Kidney (tissue), 13 donors: ENCODE measurements at regions not wholly inside any gene's neighbourhood (a gene's known extent, or its start where the extent isn't known, plus 50 kb on each side); places are given as distances from the start of the nearest gene placed in this dataset.

Source experiments
- DNase-seq, 5 donors: peaks; one replicate each; pipeline ENCODE4 v3.0.0-alpha.2; 2013 to 2020
- FAIRE-seq: peaks from 2 replicates; lab custom pipeline; 2012; peaks lifted over from hg19 to GRCh38; lab: Jason Lieb, UNC
- H3K27ac ChIP-seq, 2 donors: one replicate each; pipeline ENCODE4 v1.7.0; 2013; ENCODE audit warnings: low read depth in 2 of 2, low read length in 2 of 2, inconsistent platforms in 1 of 2
- H3K27me3 ChIP-seq: one replicate; pipeline ENCODE4 v1.7.1; 2013; ENCODE audit warnings: low read length, inconsistent platforms; ENCODE audit not compliant: control insufficient read depth, insufficient read depth
- H3K36me3 ChIP-seq, 3 donors: one replicate each; pipeline versions ENCODE4 v1.7.0 to v1.7.1; 2013; ENCODE audit warnings: low read length in 3 of 3, control low read depth in 1 of 3, inconsistent platforms in 1 of 3; ENCODE audit not compliant: insufficient read depth in 3 of 3, control insufficient read depth in 2 of 3
- H3K4me1 ChIP-seq, 3 donors: one replicate each; pipeline versions ENCODE4 v1.7.0 to v1.7.1; 2013; ENCODE audit warnings: low read length in 3 of 3, inconsistent platforms in 1 of 3, low read depth in 1 of 3; ENCODE audit not compliant: control insufficient read depth in 2 of 3, insufficient read depth in 2 of 3
- H3K4me3 ChIP-seq, 3 donors: one replicate each; pipeline versions ENCODE4 v1.7.0 to v1.8.1; 2013; ENCODE audit warnings: low read length in 3 of 3, control low read depth in 1 of 3, inconsistent platforms in 1 of 3
- H3K9ac ChIP-seq, 3 donors: one replicate each; pipeline versions ENCODE4 v1.7.0 to v1.7.1; 2013; ENCODE audit warnings: low read length in 3 of 3, control low read depth in 1 of 3, inconsistent platforms in 1 of 3
- H3K9me3 ChIP-seq, 3 donors: one replicate each; pipeline versions ENCODE4 v1.7.0 to v1.7.1; 2013; ENCODE audit warnings: low read length in 3 of 3, control low read depth in 1 of 3, inconsistent platforms in 1 of 3; ENCODE audit not compliant: control insufficient read depth in 2 of 3, insufficient read depth in 1 of 3
- CTCF ChIP-seq: IDR thresholded peaks from 3 replicates; pipeline ENCODE4 v1.5.1; 2012; ENCODE audit warnings: mild to moderate bottlenecking, moderate library complexity, borderline replicate concordance; ENCODE audit not compliant: insufficient read depth; ENCODE audit errors: extremely low read depth
- intact Hi-C: fragments of 100-400 bp; cut with DNase I; formaldehyde crosslinking; loops from one replicate; pipeline ENCODE4 v1.11.1; 2022
- donor health status: control.
- donor health status: control.
- donor health status: control.
- donor health status: control.
- donor health status: control.
- donor health status: DM: yes; HTN: yes; CAD: no.
- donor health status: Normal renal cell carcinoma (clear cell type).

- TF ChIP-seq CTCF: no peak
Measured at GRCh38 chr2:186042207-186043028, 303.8 kb downstream of the FSIP2 start.

GRCh38 chr2:186044761-186045160 lies 306.2 kb downstream of the FSIP2 start:
- Histone ChIP-seq H3K36me3 (no peaks in the 10 kb centered on the region), H3K4me3 (no peak overlapping the region), H3K4me1 (no peaks in the 10 kb centered on the region), H3K9ac (no peak overlapping the region), H3K9me3 (no peaks in the 10 kb centered on the region), H3K27me3 (no peaks in the 10 kb centered on the region), H3K27ac (no peak overlapping the region)
- intact Hi-C loops: no loop called here
- DNase-seq (no peak), FAIRE-seq (no peak)
- no peak for TF ChIP-seq CTCF

More at GRCh38 chr2:186042207-186043028, 303.8 kb downstream of the FSIP2 start:
- DNase-seq (no peak), FAIRE-seq (no peak)
- intact Hi-C loops: no loop called here
- Histone ChIP-seq H3K4me1 (no peaks in the 10 kb centered on the region), H3K9me3 (no peaks in the 10 kb centered on the region), H3K27ac (no peak overlapping the region), H3K4me3 (no peak overlapping the region), H3K27me3 (no peaks in the 10 kb centered on the region), H3K36me3 (no peaks in the 10 kb centered on the region), H3K9ac (no peak overlapping the region)

- Histone ChIP-seq H3K4me1 (no peaks in the 10 kb centered on the region), H3K9ac (no peak overlapping the region), H3K27me3 (no peaks in the 10 kb centered on the region), H3K4me3 (no peak overlapping the region), H3K9me3 (no peaks in the 10 kb centered on the region), H3K36me3 (no peaks in the 10 kb centered on the region), H3K27ac (no peak overlapping the region)
- no peak for TF ChIP-seq CTCF
- FAIRE-seq (peak; percentile 38), DNase-seq (no peak)
- intact Hi-C loops: no loop called here
Measured at GRCh38 chr2:186052930-186053329, 314.3 kb downstream of the FSIP2 start.
